ENCODE measurements at regions not wholly inside any gene's neighbourhood (a gene's known extent, or its start where the extent isn't known, plus 50 kb on each side); places are given as distances from the start of the nearest gene placed in this dataset.

- no peak for TF ChIP-seq CTCF (IDR thresholded peaks at IDR 0.05 in 4 of 5, conservative IDR thresholded peaks at IDR 0.05 in 1 of 5)
- TF ChIP-seq POLR2A (IDR thresholded peaks at IDR 0.05) = no peak
Measured at GRCh38 chr6:10305790-10306415, 109.0 kb downstream of the TFAP2A start.

Measured in gastrocnemius medialis (tissue), 4 donors.